Kasumi-1 (cell line): ENCODE measurements at regions not wholly inside any gene's neighbourhood (a gene's known extent, or its start where the extent isn't known, plus 50 kb on each side); places are given as distances from the start of the nearest gene placed in this dataset.
A peak's percentile ranks its signal among the peaks of the same experiment; 100 is the strongest.

ENCODE experiments used
- DNase-seq, 2 experiments: peaks; one replicate each; lab custom pipeline; 2025; lab: John Stamatoyannopoulos, UW

GRCh38 chr4:30450474-30450873 lies 269.7 kb upstream of the PCDH7 start:
- no peak for DNase-seq

GRCh38 chr4:30454504-30454903 lies 265.7 kb upstream of the PCDH7 start:
- no peak for DNase-seq

GRCh38 chr4:30456716-30457115 lies 263.5 kb upstream of the PCDH7 start:
- DNase-seq = no peak

GRCh38 chr4:30460818-30461217 lies 259.4 kb upstream of the PCDH7 start:
- DNase-seq = no peak

GRCh38 chr4:30461218-30461617 lies 259.0 kb upstream of the PCDH7 start:
- no peak for DNase-seq

- no peak for DNase-seq
These were observed 257.6 kb upstream of the PCDH7 start for GRCh38 chr4:30462445-30463090.

- no peak for DNase-seq
These were observed 248.3 kb upstream of the PCDH7 start for GRCh38 chr4:30471861-30472260.

GRCh38 chr4:30473225-30473624 lies 246.9 kb upstream of the PCDH7 start:
- no peak for DNase-seq

- DNase-seq = no peak
These were observed 224.9 kb upstream of the PCDH7 start for GRCh38 chr4:30495251-30495650.

- no peak for DNase-seq
These were observed 224.4 kb upstream of the PCDH7 start for GRCh38 chr4:30495651-30496310.

- DNase-seq = no peak
These were observed 208.4 kb upstream of the PCDH7 start for GRCh38 chr4:30511751-30512150.

GRCh38 chr4:30518211-30518610 lies 202.0 kb upstream of the PCDH7 start:
- no peak for DNase-seq

GRCh38 chr4:30525662-30526315 lies 194.4 kb upstream of the PCDH7 start:
- DNase-seq = no peak

- no peak for DNase-seq
These were observed 184.9 kb upstream of the PCDH7 start for GRCh38 chr4:30535255-30535654.

GRCh38 chr4:30536231-30536630 lies 183.9 kb upstream of the PCDH7 start:
- DNase-seq = no peak

- peak in 1 of 2 experiments; percentile 4 for DNase-seq
These were observed 182.7 kb upstream of the PCDH7 start for GRCh38 chr4:30537456-30537855.

- no peak for DNase-seq
These were observed 181.4 kb upstream of the PCDH7 start for GRCh38 chr4:30538794-30539193.

- no peak for DNase-seq
These were observed 177.1 kb upstream of the PCDH7 start for GRCh38 chr4:30543057-30543456.

- no peak for DNase-seq
These were observed 167.0 kb upstream of the PCDH7 start for GRCh38 chr4:30553151-30553550.

- DNase-seq = no peak
These were observed 166.5 kb upstream of the PCDH7 start for GRCh38 chr4:30553706-30554105.

- no peak for DNase-seq
These were observed 164.4 kb upstream of the PCDH7 start for GRCh38 chr4:30555775-30556174.

- no peak for DNase-seq
These were observed 160.7 kb upstream of the PCDH7 start for GRCh38 chr4:30559481-30559880.

GRCh38 chr4:30586850-30587249 lies 133.3 kb upstream of the PCDH7 start:
- DNase-seq = no peak
